Breast epithelium (tissue), 3 donors: ENCODE measurements at regions not wholly inside any gene's neighbourhood (a gene's known extent, or its start where the extent isn't known, plus 50 kb on each side); places are given as distances from the start of the nearest gene placed in this dataset.

Experiments used
- CTCF ChIP-seq, 3 donors: fragments of 450-650 bp; IDR thresholded peaks; one replicate each; pipeline ENCODE4 v1.5.1; 2016 to 2017; ENCODE audit warnings: antibody characterized with exemption in 3 of 3, mild to moderate bottlenecking in 3 of 3, moderate library complexity in 3 of 3
- POLR2A ChIP-seq: fragments of 450-650 bp; IDR thresholded peaks from one replicate; pipeline ENCODE4 v1.6.1; 2016; ENCODE audit warnings: antibody characterized with exemption, mild to moderate bottlenecking, moderate library complexity

DNA sequence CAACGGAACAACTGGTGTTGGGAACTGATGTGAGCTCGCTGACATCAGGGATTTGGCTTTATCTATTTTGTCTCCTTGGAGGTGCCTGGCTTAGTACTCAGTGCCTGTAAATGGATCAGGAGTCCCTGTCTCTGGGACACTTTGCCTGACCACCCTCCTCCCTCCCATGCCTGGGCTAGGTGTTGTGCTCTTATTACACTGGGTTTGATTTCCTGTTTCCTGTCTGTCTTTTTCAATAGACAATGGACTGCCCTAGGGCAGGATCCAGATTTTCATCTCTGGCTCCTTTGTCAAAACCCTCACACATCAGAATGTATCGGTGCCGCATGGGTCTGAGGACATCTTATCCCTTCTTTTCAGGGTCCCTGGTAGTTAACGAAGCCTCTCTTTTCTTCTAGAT lies 223.6 kb upstream of the ASIC2 start:
- TF ChIP-seq CTCF (IDR thresholded peaks at IDR 0.05) (no peak), POLR2A (no peak)
